Activated naive CD4-positive, alpha-beta T cell treated with anti-CD3 and anti-CD28 coated beads, Interleukin-2, amount 50 U/mL, for 24 hours (primary cell): ENCODE measurements at regions not wholly inside any gene's neighbourhood (a gene's known extent, or its start where the extent isn't known, plus 50 kb on each side); places are given as distances from the start of the nearest gene placed in this dataset.

Experiments used
- H3K27ac Mint-ChIP-seq: one replicate; pipeline ENCODE4 v1.8.0; 2021; ENCODE audit warnings: mild to moderate bottlenecking, mixed read lengths
- H3K27me3 Mint-ChIP-seq: one replicate; pipeline ENCODE4 v1.8.0; 2021; ENCODE audit warnings: mixed read lengths
- H3K36me3 Mint-ChIP-seq: one replicate; pipeline ENCODE4 v1.8.0; 2021; ENCODE audit warnings: mixed read lengths
- H3K4me1 Mint-ChIP-seq: one replicate; pipeline ENCODE4 v1.8.0; 2021; ENCODE audit warnings: mixed read lengths
- H3K4me3 Mint-ChIP-seq: one replicate; pipeline ENCODE4 v1.8.0; 2021; ENCODE audit warnings: mild to moderate bottlenecking, mixed read lengths
- H3K9me3 Mint-ChIP-seq: one replicate; pipeline ENCODE4 v1.8.0; 2021; ENCODE audit warnings: mixed read lengths

DNA sequence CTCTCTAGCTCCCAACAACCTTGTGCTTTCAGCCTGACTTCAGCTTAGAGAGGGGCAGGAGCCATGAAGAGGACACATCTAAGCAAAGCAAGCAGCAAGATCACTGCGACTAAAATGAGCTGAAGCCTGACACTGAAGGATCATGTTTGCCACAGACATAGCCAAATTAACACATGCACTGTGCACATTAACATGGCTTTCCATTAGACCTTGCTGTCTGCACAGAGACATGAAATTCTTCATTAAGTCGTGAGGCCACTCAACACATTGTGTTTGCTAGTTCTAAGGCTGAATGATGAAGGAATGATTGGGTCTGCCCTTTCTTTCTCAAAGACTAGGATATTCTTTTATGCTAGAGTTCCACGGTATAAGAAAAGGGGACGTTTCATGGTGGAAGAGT, 558.3 kb upstream of the PSMD7 start:
- no peak overlapping the region for H3K4me3 Mint-ChIP-seq
- peaks cover 4% of the 10 kb centered on the region for H3K4me1 Mint-ChIP-seq
- no peak overlapping the region for H3K27ac Mint-ChIP-seq
- H3K36me3 Mint-ChIP-seq: no peaks in the 10 kb centered on the region
- H3K27me3 Mint-ChIP-seq: no peaks in the 10 kb centered on the region
- H3K9me3 Mint-ChIP-seq: peaks cover 10% of the 10 kb centered on the region

GRCh38 chr16:73737637-73738036, 559.0 kb upstream of the PSMD7 start:
- no peak overlapping the region for H3K27ac Mint-ChIP-seq
- peaks cover 10% of the 10 kb centered on the region for H3K9me3 Mint-ChIP-seq
- no peak overlapping the region for H3K4me3 Mint-ChIP-seq
- peaks cover 4% of the 10 kb centered on the region for H3K4me1 Mint-ChIP-seq
- H3K36me3 Mint-ChIP-seq: no peaks in the 10 kb centered on the region
- H3K27me3 Mint-ChIP-seq: no peaks in the 10 kb centered on the region

DNA sequence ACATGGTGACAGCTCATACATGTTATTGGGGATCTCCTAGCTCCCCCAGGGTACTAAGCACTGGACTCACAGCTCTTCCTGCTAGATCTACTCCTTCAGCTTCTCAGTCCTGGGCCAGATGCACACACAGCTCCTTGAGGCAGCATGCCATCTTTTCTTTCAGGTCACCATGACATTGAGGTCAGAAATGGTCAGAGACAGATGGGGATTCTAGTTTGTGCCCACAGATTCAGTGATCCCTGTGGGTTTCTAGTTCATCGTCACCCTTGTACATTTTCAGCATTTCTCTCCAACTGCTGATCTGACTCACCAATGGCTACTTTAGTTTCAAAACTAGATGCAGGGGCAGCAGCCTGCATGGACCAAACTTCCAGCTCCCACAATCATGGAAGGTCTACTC, 560.7 kb upstream of the PSMD7 start:
- no peaks in the 10 kb centered on the region for H3K36me3 Mint-ChIP-seq
- H3K4me1 Mint-ChIP-seq: peaks cover 4% of the 10 kb centered on the region
- peaks cover 10% of the 10 kb centered on the region for H3K9me3 Mint-ChIP-seq
- H3K27ac Mint-ChIP-seq: no peak overlapping the region
- no peak overlapping the region for H3K4me3 Mint-ChIP-seq
- no peaks in the 10 kb centered on the region for H3K27me3 Mint-ChIP-seq

- Mint-ChIP-seq H3K4me3 (no peak overlapping the region), H3K4me1 (peaks cover 4% of the 10 kb centered on the region), H3K27ac (no peak overlapping the region), H3K9me3 (peaks cover 11% of the 10 kb centered on the region), H3K27me3 (no peaks in the 10 kb centered on the region), H3K36me3 (no peaks in the 10 kb centered on the region)
Observed at GRCh38 chr16:73735018-73735417, 561.6 kb upstream of the PSMD7 start.

- H3K27ac Mint-ChIP-seq: no peak overlapping the region
- H3K4me3 Mint-ChIP-seq: no peak overlapping the region
- peaks cover 13% of the 10 kb centered on the region for H3K9me3 Mint-ChIP-seq
- H3K27me3 Mint-ChIP-seq: no peaks in the 10 kb centered on the region
- H3K4me1 Mint-ChIP-seq: peaks cover 4% of the 10 kb centered on the region
- H3K36me3 Mint-ChIP-seq: no peaks in the 10 kb centered on the region
Observed at GRCh38 chr16:73732681-73733080, 563.9 kb upstream of the PSMD7 start.

GRCh38 chr16:73732143-73732542, 564.5 kb upstream of the PSMD7 start:
- no peak overlapping the region for H3K4me3 Mint-ChIP-seq
- H3K9me3 Mint-ChIP-seq: peaks cover 13% of the 10 kb centered on the region
- H3K27ac Mint-ChIP-seq: no peak overlapping the region
- H3K27me3 Mint-ChIP-seq: no peaks in the 10 kb centered on the region
- peaks cover 4% of the 10 kb centered on the region for H3K4me1 Mint-ChIP-seq
- H3K36me3 Mint-ChIP-seq: no peaks in the 10 kb centered on the region

- H3K4me1 Mint-ChIP-seq: peaks cover 4% of the 10 kb centered on the region
- no peak overlapping the region for H3K27ac Mint-ChIP-seq
- no peaks in the 10 kb centered on the region for H3K27me3 Mint-ChIP-seq
- no peak overlapping the region for H3K4me3 Mint-ChIP-seq
- peaks cover 13% of the 10 kb centered on the region for H3K9me3 Mint-ChIP-seq
- no peaks in the 10 kb centered on the region for H3K36me3 Mint-ChIP-seq
Observed at GRCh38 chr16:73730481-73731090, 566.0 kb upstream of the PSMD7 start.

- Mint-ChIP-seq H3K4me3 (no peak overlapping the region), H3K27ac (no peak overlapping the region), H3K4me1 (no peaks in the 10 kb centered on the region), H3K27me3 (no peaks in the 10 kb centered on the region), H3K36me3 (no peaks in the 10 kb centered on the region), H3K9me3 (peaks cover 8% of the 10 kb centered on the region)
Observed at GRCh38 chr16:73725156-73725555, 571.5 kb upstream of the PSMD7 start.

DNA sequence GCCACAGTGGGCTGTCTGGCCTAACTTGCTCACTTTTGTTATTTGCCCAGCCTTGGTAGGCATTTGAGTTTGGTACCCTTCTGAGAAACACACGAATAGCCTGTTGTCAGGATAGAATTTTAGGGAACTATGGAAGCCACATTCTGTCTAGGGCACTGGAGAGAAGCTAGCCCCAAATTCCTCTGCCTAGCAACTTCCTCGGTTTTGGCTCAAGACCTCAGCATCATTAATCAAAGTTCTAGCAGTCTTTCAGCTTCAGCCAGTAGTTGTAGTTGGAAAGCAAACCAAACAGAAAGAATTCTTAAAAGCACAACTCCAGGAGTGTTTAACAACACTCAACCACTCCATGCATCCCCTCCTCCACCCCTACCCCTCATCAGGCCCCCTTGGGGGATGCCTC, 572.1 kb upstream of the PSMD7 start:
- H3K27ac Mint-ChIP-seq: no peak overlapping the region
- H3K27me3 Mint-ChIP-seq: no peaks in the 10 kb centered on the region

GRCh38 chr16:73717266-73717974, 579.2 kb upstream of the PSMD7 start:
- H3K4me1 Mint-ChIP-seq: no peaks in the 10 kb centered on the region
- H3K36me3 Mint-ChIP-seq: no peaks in the 10 kb centered on the region
- H3K9me3 Mint-ChIP-seq: no peaks in the 10 kb centered on the region
- no peaks in the 10 kb centered on the region for H3K27me3 Mint-ChIP-seq
- H3K4me3 Mint-ChIP-seq: no peak overlapping the region
- H3K27ac Mint-ChIP-seq: no peak overlapping the region

More for the DNA sequence above, 572.1 kb upstream of the PSMD7 start:
- Mint-ChIP-seq H3K9me3 (peaks cover 1% of the 10 kb centered on the region), H3K4me1 (no peaks in the 10 kb centered on the region), H3K4me3 (no peak overlapping the region), H3K36me3 (no peaks in the 10 kb centered on the region)

DNA sequence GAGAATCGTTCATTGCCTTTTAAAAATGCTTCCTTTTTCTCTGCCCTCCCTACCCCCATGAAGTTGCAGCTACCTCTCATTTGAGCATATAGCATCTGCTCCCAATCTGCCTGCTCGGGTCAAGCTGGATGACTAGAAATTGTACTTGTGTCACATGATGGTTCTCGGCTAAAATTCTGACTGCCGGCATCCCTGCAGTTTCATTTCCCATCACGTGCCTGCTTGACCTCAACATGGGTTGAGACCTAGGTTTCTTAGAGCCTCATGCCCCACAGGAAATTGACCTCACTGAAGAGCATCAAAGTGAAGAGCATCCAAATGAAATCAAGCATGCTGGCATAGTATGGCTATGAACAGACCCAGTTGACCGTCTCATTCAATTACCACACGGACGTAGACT, 581.6 kb upstream of the PSMD7 start:
- no peak overlapping the region for H3K27ac Mint-ChIP-seq
- no peaks in the 10 kb centered on the region for H3K9me3 Mint-ChIP-seq
- no peaks in the 10 kb centered on the region for H3K27me3 Mint-ChIP-seq
- no peak overlapping the region for H3K4me3 Mint-ChIP-seq
- no peaks in the 10 kb centered on the region for H3K4me1 Mint-ChIP-seq
- H3K36me3 Mint-ChIP-seq: no peaks in the 10 kb centered on the region

- Mint-ChIP-seq H3K9me3 (no peaks in the 10 kb centered on the region), H3K27me3 (no peaks in the 10 kb centered on the region), H3K36me3 (no peaks in the 10 kb centered on the region), H3K4me3 (no peak overlapping the region), H3K4me1 (no peaks in the 10 kb centered on the region), H3K27ac (no peak overlapping the region)
Observed at GRCh38 chr16:73713778-73714495, 582.7 kb upstream of the PSMD7 start.

DNA sequence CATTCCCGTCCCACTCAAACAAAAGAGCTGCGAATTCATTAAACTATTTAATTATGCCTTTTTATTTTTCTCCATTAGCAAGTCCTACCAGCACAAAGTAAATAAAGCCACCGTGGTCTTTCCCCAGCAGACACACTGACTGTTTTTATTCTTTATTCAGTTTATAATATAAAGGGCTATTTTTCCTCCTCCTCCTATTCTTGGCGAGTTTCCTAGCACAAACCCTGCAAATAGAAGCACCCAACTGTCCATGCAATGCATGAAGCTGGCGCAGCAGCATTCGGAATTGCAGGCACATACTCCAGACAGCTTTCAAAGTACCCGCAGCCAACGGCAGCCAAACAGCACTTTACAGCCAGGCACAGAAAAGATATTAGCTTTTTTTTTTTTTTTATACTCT, 583.4 kb upstream of the PSMD7 start:
- Mint-ChIP-seq H3K36me3 (no peaks in the 10 kb centered on the region), H3K4me1 (no peaks in the 10 kb centered on the region), H3K4me3 (no peak overlapping the region), H3K27ac (no peak overlapping the region), H3K9me3 (no peaks in the 10 kb centered on the region), H3K27me3 (no peaks in the 10 kb centered on the region)

- no peaks in the 10 kb centered on the region for H3K4me1 Mint-ChIP-seq
- no peaks in the 10 kb centered on the region for H3K36me3 Mint-ChIP-seq
- H3K9me3 Mint-ChIP-seq: peaks cover 2% of the 10 kb centered on the region
- no peak overlapping the region for H3K27ac Mint-ChIP-seq
- peaks cover 1% of the 10 kb centered on the region for H3K27me3 Mint-ChIP-seq
- no peak overlapping the region for H3K4me3 Mint-ChIP-seq
Observed at GRCh38 chr16:73711406-73712080, 585.1 kb upstream of the PSMD7 start.

- H3K36me3 Mint-ChIP-seq: no peaks in the 10 kb centered on the region
- H3K9me3 Mint-ChIP-seq: peaks cover 4% of the 10 kb centered on the region
- no peak overlapping the region for H3K4me3 Mint-ChIP-seq
- H3K4me1 Mint-ChIP-seq: no peaks in the 10 kb centered on the region
- H3K27me3 Mint-ChIP-seq: peaks cover 3% of the 10 kb centered on the region
- no peak overlapping the region for H3K27ac Mint-ChIP-seq
Observed at GRCh38 chr16:73710526-73710925, 586.1 kb upstream of the PSMD7 start.

DNA sequence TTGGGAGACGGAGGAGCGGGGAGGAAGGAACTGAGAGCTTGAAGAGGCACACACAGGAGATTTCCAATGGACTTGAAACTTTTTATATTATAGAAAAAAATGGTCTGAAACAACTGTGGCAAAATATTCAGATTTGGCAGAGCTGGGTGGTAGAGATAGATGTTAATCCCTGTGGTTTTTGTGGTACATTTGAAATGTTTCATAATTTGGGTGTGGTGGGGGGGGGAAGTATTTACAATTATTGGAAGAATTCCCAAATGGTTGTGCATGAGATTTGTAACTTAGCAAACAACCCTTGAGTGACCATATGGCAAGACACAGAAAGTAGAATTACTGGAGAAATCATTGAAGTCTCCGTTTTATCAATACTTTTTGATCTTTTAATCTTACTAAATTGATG, 588.8 kb upstream of the PSMD7 start:
- Mint-ChIP-seq H3K9me3 (peaks cover 11% of the 10 kb centered on the region), H3K36me3 (no peaks in the 10 kb centered on the region), H3K27ac (no peak overlapping the region), H3K4me1 (no peaks in the 10 kb centered on the region), H3K4me3 (no peak overlapping the region), H3K27me3 (peaks cover 3% of the 10 kb centered on the region)
